H1 (cell line): ENCODE measurements at regions not wholly inside any gene's neighbourhood (a gene's known extent, or its start where the extent isn't known, plus 50 kb on each side); places are given as distances from the start of the nearest gene placed in this dataset.
A peak's percentile ranks its signal among the peaks of the same experiment; 100 is the strongest.

Source experiments
- CTCF ChIA-PET: fragments of 300-600 bp; sonication (Branson Sonifier 250); formaldehyde crosslinking; loops from one replicate; lab custom pipeline; 2021; ENCODE audit not compliant: partially characterized antibody; lab: Charles Lee
- POLR2A ChIA-PET: fragments of 300-600 bp; sonication (Branson Sonifier 250); formaldehyde crosslinking; loops from one replicate; lab custom pipeline; 2021; ENCODE audit warnings: inconsistent platforms; ENCODE audit not compliant: partially characterized antibody; lab: Charles Lee
- DNase-seq, 2 experiments: peaks; one replicate each; pipeline versions ENCODE4 v3.0.0 to v3.0.0-alpha.2; 2010 to 2022; ENCODE audit warnings: low spot score in 2 of 2, low read depth in 1 of 2, mixed read lengths in 1 of 2
- FAIRE-seq: peaks from 2 replicates; lab custom pipeline; 2011; peaks lifted over from hg19 to GRCh38; lab: Jason Lieb, UNC
- H2AFZ ChIP-seq: 2 replicates; pipeline ENCODE4 v1.8.1; 2012; ENCODE audit warnings: low read length, inconsistent platforms
- H2AK5ac ChIP-seq: 2 replicates; pipeline ENCODE4 v1.6.1; 2013; ENCODE audit warnings: low read depth, low read length
- H2BK120ac ChIP-seq: replicated peaks from 2 replicates; pipeline ENCODE3; 2013; ENCODE audit warnings: low read depth, low read length, inconsistent platforms
- H2BK12ac ChIP-seq: 2 replicates; pipeline ENCODE4 v1.6.1; 2013; ENCODE audit warnings: low read depth, low read length
- H2BK15ac ChIP-seq: 2 replicates; pipeline ENCODE4 v1.6.1; 2013; ENCODE audit warnings: low read length
- H2BK20ac ChIP-seq: 2 replicates; pipeline ENCODE4 v1.6.1; 2013; ENCODE audit warnings: low read length
- H2BK5ac ChIP-seq: 2 replicates; pipeline ENCODE4 v1.6.1; 2013; ENCODE audit warnings: low read depth, low read length
- H3K14ac ChIP-seq: 2 replicates; pipeline ENCODE4 v1.6.1; 2013; ENCODE audit warnings: inconsistent platforms; ENCODE audit not compliant: insufficient read length
- H3K18ac ChIP-seq: 2 replicates; pipeline ENCODE4 v1.6.1; 2013; ENCODE audit warnings: low read length; ENCODE audit errors: extremely low read depth
- H3K23ac ChIP-seq: 2 replicates; pipeline ENCODE4 v1.6.1; 2013; ENCODE audit warnings: inconsistent platforms; ENCODE audit not compliant: insufficient read length
- H3K23me2 ChIP-seq: 2 replicates; pipeline ENCODE4 v1.6.1; 2013; ENCODE audit warnings: low read depth, low read length
- H3K27ac ChIP-seq: 2 replicates; pipeline ENCODE4 v1.6.1; 2011; ENCODE audit warnings: low read depth, low read length, inconsistent platforms
- H3K27me3 ChIP-seq, 4 experiments: replicated peaks in 1 of 4; 1 replicate in 1 of 4; 2 replicates in 3 of 4; pipeline versions ENCODE4 v1.6.1 to v1.8.1; 2011 to 2013; ENCODE audit warnings: low read length in 3 of 4, mild to moderate bottlenecking in 3 of 4, inconsistent platforms in 2 of 4, mixed read lengths in 2 of 4, moderate library complexity in 1 of 4; ENCODE audit not compliant: control insufficient read depth in 3 of 4, insufficient read depth in 3 of 4; ENCODE audit errors: extremely low read depth in 1 of 4
- H3K36me3 ChIP-seq, 4 experiments: 2 replicates each; pipeline versions ENCODE4 v1.6.1 to v1.8.1; 2011 to 2013; ENCODE audit warnings: mild to moderate bottlenecking in 4 of 4, low read length in 3 of 4, moderate library complexity in 2 of 4, control low read depth in 1 of 4, inconsistent platforms in 1 of 4; ENCODE audit not compliant: insufficient read depth in 4 of 4, control insufficient read depth in 2 of 4
- H3K4ac ChIP-seq: replicated peaks from 2 replicates; pipeline ENCODE3; 2013; ENCODE audit warnings: low read length, low read depth, mixed read lengths, inconsistent platforms; ENCODE audit not compliant: insufficient read length
- H3K4me1 ChIP-seq, 4 experiments: replicated peaks in 1 of 4; 1 replicate in 1 of 4; 2 replicates in 3 of 4; pipeline versions ENCODE4 v1.6.1 to v1.8.1; 2011 to 2013; ENCODE audit warnings: low read length in 3 of 4, inconsistent platforms in 2 of 4, mixed read lengths in 1 of 4; ENCODE audit not compliant: insufficient read depth in 4 of 4, control insufficient read depth in 3 of 4
- H3K4me2 ChIP-seq, 2 experiments: 2 replicates each; pipeline versions ENCODE4 v1.6.1 to v1.8.1; 2011 to 2013; ENCODE audit warnings: low read depth in 2 of 2, low read length in 2 of 2, control low read depth in 1 of 2, inconsistent platforms in 1 of 2, mild to moderate bottlenecking in 1 of 2; ENCODE audit not compliant: insufficient read depth in 1 of 2
- H3K4me3 ChIP-seq, 4 experiments: fragments of 200-600, 300-600 bp in 1 of 4; sonication (generic), shearing (Covaris generic), sonication (Bioruptor Twin) in 1 of 4; 2 replicates each; pipeline versions ENCODE4 v1.5.1 to v1.8.1; 2011 to 2016; ENCODE audit warnings: low read length in 4 of 4, low read depth in 3 of 4, control low read depth in 2 of 4, inconsistent platforms in 2 of 4, mild to moderate bottlenecking in 2 of 4, mixed read lengths in 1 of 4, moderate library complexity in 1 of 4; ENCODE audit not compliant: insufficient read depth in 2 of 4; ENCODE audit errors: extremely low read depth in 1 of 4
- H3K56ac ChIP-seq: replicated peaks from 2 replicates; pipeline ENCODE3; 2013; ENCODE audit warnings: low read depth, mild to moderate bottlenecking, mixed read lengths, low read length, inconsistent platforms; ENCODE audit not compliant: insufficient read length
- H3K79me1 ChIP-seq: 2 replicates; pipeline ENCODE4 v1.6.1; 2013; ENCODE audit warnings: low read depth, low read length, control low read depth
- H3K79me2 ChIP-seq, 2 experiments: 2 replicates each; pipeline versions ENCODE4 v1.6.1 to v1.8.1; 2012 to 2013; ENCODE audit warnings: low read length in 2 of 2, mild to moderate bottlenecking in 2 of 2, inconsistent platforms in 1 of 2; ENCODE audit not compliant: insufficient read depth in 2 of 2, control insufficient read depth in 1 of 2
- H3K9ac ChIP-seq, 4 experiments: replicated peaks in 1 of 4; 1 replicate in 1 of 4; 2 replicates in 3 of 4; pipeline versions ENCODE4 v1.6.1 to v1.8.1; 2011 to 2013; ENCODE audit warnings: low read depth in 3 of 4, low read length in 3 of 4, control low read depth in 2 of 4, mild to moderate bottlenecking in 2 of 4, moderate library complexity in 2 of 4, inconsistent platforms in 1 of 4; ENCODE audit errors: extremely low read depth in 1 of 4
- H3K9me3 ChIP-seq, 2 experiments: 2 replicates each; pipeline versions ENCODE4 v1.6.1 to v1.8.1; 2012 to 2013; ENCODE audit warnings: mild to moderate bottlenecking in 2 of 2, moderate library complexity in 2 of 2, control low read depth in 1 of 2, inconsistent platforms in 1 of 2, low read depth in 1 of 2, low read length in 1 of 2, mixed read lengths in 1 of 2; ENCODE audit not compliant: insufficient read depth in 2 of 2
- H4K20me1 ChIP-seq, 2 experiments: replicated peaks in 1 of 2; 2 replicates each; pipeline versions ENCODE3 to v1.8.1; 2011 to 2013; ENCODE audit warnings: inconsistent platforms in 2 of 2, low read length in 2 of 2, mild to moderate bottlenecking in 1 of 2; ENCODE audit not compliant: insufficient read depth in 2 of 2, control insufficient read depth in 1 of 2
- H4K5ac ChIP-seq: 2 replicates; pipeline ENCODE4 v1.6.1; 2013; ENCODE audit warnings: low read length, low read depth, mixed read lengths, inconsistent platforms; ENCODE audit not compliant: insufficient read length
- H4K8ac ChIP-seq: 2 replicates; pipeline ENCODE4 v1.8.0; 2013; ENCODE audit warnings: mild to moderate bottlenecking, moderate library complexity, low read length, inconsistent platforms; ENCODE audit not compliant: insufficient read depth; ENCODE audit errors: extremely low read depth
- H4K91ac ChIP-seq: replicated peaks from 2 replicates; pipeline ENCODE3; 2013; ENCODE audit warnings: low read length, mixed read lengths, inconsistent platforms; ENCODE audit not compliant: insufficient read length
- CREB1 ChIP-seq: IDR thresholded peaks from 2 replicates; pipeline ENCODE4 v1.6.1; 2012; ENCODE audit warnings: inconsistent platforms
- JUND ChIP-seq: IDR thresholded peaks from 2 replicates; pipeline ENCODE4 v1.6.1; 2011; ENCODE audit warnings: mild to moderate bottlenecking, improper control_type of control experiment, low read length
- RBBP5 ChIP-seq: IDR thresholded peaks from 2 replicates; pipeline ENCODE4 v1.7.1; 2012; ENCODE audit warnings: low read depth, mild to moderate bottlenecking, inconsistent platforms, low read length, moderate library complexity, borderline replicate concordance
- RXRA ChIP-seq: IDR thresholded peaks from 2 replicates; pipeline ENCODE4 v1.6.1; 2011; ENCODE audit warnings: low read depth, mild to moderate bottlenecking, low read length, moderate library complexity; ENCODE audit not compliant: insufficient read depth
- SUZ12 ChIP-seq: fragments of 200-600 bp; sonication (generic); IDR thresholded peaks from 2 replicates; pipeline ENCODE4 v1.6.1; 2012; ENCODE audit warnings: mild to moderate bottlenecking, inconsistent platforms, low read length, moderate library complexity, mixed read lengths
- TAF1 ChIP-seq: IDR thresholded peaks from 2 replicates; pipeline ENCODE4 v1.6.1; 2011; ENCODE audit warnings: mild to moderate bottlenecking, low read depth, low read length
- TBP ChIP-seq: IDR thresholded peaks from 2 replicates; pipeline ENCODE4 v1.6.1; 2011; ENCODE audit warnings: low read depth, low read length, improper control_type of control experiment
- YY1 ChIP-seq: IDR thresholded peaks from 2 replicates; pipeline ENCODE4 v1.6.1; 2011; ENCODE audit warnings: low read depth, mild to moderate bottlenecking, low read length
- WGBS, 2 experiments: shearing (Covaris generic) in 1 of 2; methylation state at CpG; one replicate each; pipeline versions ENCODE4 v1.1.6 to v1.1.7; 2013 to 2015; ENCODE audit warnings: low lambda C conversion rate in 2 of 2, mixed read lengths in 2 of 2, inconsistent platforms in 1 of 2, low coverage in 1 of 2, missing lambda C conversion rate in 1 of 2; ENCODE audit not compliant: insufficient replicate concordance in 2 of 2, insufficient coverage in 1 of 2, insufficient read length in 1 of 2; ENCODE audit errors: extremely low coverage in 1 of 2, missing lambda C conversion rate in 1 of 2; 5-methylcytosine and 5-hydroxymethylcytosine counted together
- TF ChIP-seq, protein P1 (sequence below): IDR thresholded peaks from 2 replicates; pipeline ENCODE4 v1.6.1; 2011; ENCODE audit warnings: low read length, improper control_type of control experiment
- TF ChIP-seq, protein P2 (sequence below): IDR thresholded peaks from 2 replicates; pipeline ENCODE4 v1.6.1; 2012; ENCODE audit warnings: low read length, inconsistent platforms

DNA sequence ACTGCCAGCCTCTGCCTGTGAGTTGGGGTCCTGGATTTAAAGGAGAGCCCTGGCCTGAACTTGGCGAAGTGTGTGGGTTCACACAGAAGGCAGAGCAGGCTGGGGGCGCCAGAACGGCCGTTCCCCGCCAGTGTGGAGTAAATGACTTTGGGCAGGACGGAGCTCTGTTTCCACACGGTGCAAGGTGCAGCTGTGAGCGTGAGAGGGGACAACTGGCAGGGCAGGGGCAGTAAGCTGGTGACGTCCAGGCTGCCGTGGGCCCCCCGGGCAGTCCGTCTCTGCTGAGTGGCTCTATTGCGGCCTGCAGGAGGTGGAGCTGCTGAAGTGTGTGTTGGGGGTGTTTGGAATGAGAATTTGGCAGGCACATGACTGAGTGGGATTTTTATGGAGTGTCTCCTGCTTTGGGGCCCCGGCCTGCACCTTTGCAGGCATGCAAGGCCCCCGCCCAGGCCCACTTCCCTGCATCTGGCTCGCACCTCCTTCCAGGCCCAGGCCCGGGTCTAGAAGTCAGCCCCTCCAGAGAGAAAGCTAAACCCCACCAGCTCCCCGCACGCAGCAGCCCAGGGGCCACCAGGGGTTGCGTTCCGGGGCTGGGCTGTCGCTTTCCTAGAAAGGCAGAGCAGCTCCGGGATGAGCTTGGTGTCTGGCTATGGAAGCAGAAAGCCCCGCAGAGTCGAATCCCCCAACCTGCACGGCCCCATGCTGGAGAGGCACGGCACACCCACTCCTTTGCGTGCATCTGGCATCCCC is 62.2 kb upstream of the GRPEL1 start:
- Histone ChIP-seq H3K23me2 (peaks cover 16% of the 10 kb centered on the region), H2AFZ (no peak overlapping the region), H3K79me2 (no peaks in the 10 kb centered on the region), H4K8ac (no peak overlapping the region), H3K4me3 (no peak overlapping the region), H3K18ac (no peak overlapping the region), H3K9ac (no peak overlapping the region; a peak in 1 of 7 replicates), H2BK12ac (peak overlapping the region; percentile 62; the same call in 1 of the 2 replicates), H3K56ac (peak overlapping the region; percentile 99), H3K4me2 (no peak overlapping the region), H2BK120ac (no peak overlapping the region), H3K27me3 (peaks cover 0 to 4% (median 0%) of the 10 kb centered on the region in 4 experiments; a peak in 1 of 7 replicates), H4K20me1 (peaks cover 0 to 14% of the 10 kb centered on the region in 2 experiments), H3K4me1 (peaks cover 0 to 5% (median 0%) of the 10 kb centered on the region in 4 experiments; a peak in 2 of 7 replicates), H4K91ac (no peak overlapping the region), H3K36me3 (no peaks in the 10 kb centered on the region), H4K5ac (no peak overlapping the region), H3K79me1 (no peaks in the 10 kb centered on the region; the same call in none of the 2 replicates), H3K27ac (no peak overlapping the region), H3K4ac (no peak overlapping the region), H2AK5ac (peak overlapping the region; percentile 99), H2BK5ac (no peak overlapping the region), H3K23ac (no peak overlapping the region), H3K14ac (peak overlapping the region; percentile 95), H2BK15ac (no peak overlapping the region), H3K9me3 (no peaks in the 10 kb centered on the region), H2BK20ac (no peak overlapping the region)
- WGBS, 2 experiments: 88% methylated on average over 27 of the region's 28 CpGs; no CpG with 5 or more reads in 1 of the 2 experiments
- ChIA-PET CTCF (interaction anchor here (0.8 to 2.5 kb wide), 9 partner anchors 9 to 566 kb away, joined by 3 to 6 read pairs (median 3); no protein-coding TSS in a partner anchor), POLR2A (interaction anchor here (0.6 kb wide), 1 partner anchor 356 kb away, joined by 3 read pairs; no protein-coding TSS in a partner anchor)
- no peak for DNase-seq
- FAIRE-seq: no peak
- TF ChIP-seq SUZ12 (no peak), TBP (no peak), RBBP5 (no peak), JUND (no peak), YY1 (no peak), TAF1 (no peak), RXRA (no peak), CREB1 (no peak)
- TF ChIP-seq, protein P1, sequence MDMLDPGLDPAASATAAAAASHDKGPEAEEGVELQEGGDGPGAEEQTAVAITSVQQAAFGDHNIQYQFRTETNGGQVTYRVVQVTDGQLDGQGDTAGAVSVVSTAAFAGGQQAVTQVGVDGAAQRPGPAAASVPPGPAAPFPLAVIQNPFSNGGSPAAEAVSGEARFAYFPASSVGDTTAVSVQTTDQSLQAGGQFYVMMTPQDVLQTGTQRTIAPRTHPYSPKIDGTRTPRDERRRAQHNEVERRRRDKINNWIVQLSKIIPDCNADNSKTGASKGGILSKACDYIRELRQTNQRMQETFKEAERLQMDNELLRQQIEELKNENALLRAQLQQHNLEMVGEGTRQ: no peak
- TF ChIP-seq, protein P2, sequence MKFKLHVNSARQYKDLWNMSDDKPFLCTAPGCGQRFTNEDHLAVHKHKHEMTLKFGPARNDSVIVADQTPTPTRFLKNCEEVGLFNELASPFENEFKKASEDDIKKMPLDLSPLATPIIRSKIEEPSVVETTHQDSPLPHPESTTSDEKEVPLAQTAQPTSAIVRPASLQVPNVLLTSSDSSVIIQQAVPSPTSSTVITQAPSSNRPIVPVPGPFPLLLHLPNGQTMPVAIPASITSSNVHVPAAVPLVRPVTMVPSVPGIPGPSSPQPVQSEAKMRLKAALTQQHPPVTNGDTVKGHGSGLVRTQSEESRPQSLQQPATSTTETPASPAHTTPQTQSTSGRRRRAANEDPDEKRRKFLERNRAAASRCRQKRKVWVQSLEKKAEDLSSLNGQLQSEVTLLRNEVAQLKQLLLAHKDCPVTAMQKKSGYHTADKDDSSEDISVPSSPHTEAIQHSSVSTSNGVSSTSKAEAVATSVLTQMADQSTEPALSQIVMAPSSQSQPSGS: no peak
